Natural killer cell (primary cell): ENCODE measurements at regions not wholly inside any gene's neighbourhood (a gene's known extent, or its start where the extent isn't known, plus 50 kb on each side); places are given as distances from the start of the nearest gene placed in this dataset.

Source experiments
- ATAC-seq, 3 donors: fragments of 150-1000 bp in 2 of 3; fragments of 200-7000 bp in 1 of 3; cut with Tn5 transposase; 1 replicate in 1 of 3; 2 replicates in 2 of 3; pipeline ENCODE4 v1.10.0; 2021; ENCODE audit warnings: mild to moderate bottlenecking in 2 of 3, moderate library complexity in 2 of 3
- DNase-seq, 2 donors: peaks; one replicate each; pipeline versions ENCODE4 v3.0.0 to v3.0.0-alpha.2; 2013 to 2021; ENCODE audit warnings: mixed read lengths in 1 of 2
- H3K27ac ChIP-seq: one replicate; pipeline ENCODE4 v1.5.1; 2013; ENCODE audit warnings: mild to moderate bottlenecking, low read length
- H3K27me3 ChIP-seq: one replicate; pipeline ENCODE4 v1.6.1; 2013; ENCODE audit warnings: low read length; ENCODE audit not compliant: control insufficient read depth, insufficient read depth
- H3K36me3 ChIP-seq: one replicate; pipeline ENCODE4 v1.6.1; 2013; ENCODE audit warnings: low read length; ENCODE audit not compliant: control insufficient read depth, insufficient read depth
- H3K4me1 ChIP-seq: one replicate; pipeline ENCODE4 v1.6.1; 2013; ENCODE audit warnings: low read length; ENCODE audit not compliant: control insufficient read depth, insufficient read depth
- H3K4me3 ChIP-seq: one replicate; pipeline ENCODE4 v1.5.1; 2013; ENCODE audit warnings: low read length
- H3K9me3 ChIP-seq: one replicate; pipeline ENCODE4 v1.6.1; 2013; ENCODE audit warnings: low read length; ENCODE audit not compliant: control insufficient read depth, insufficient read depth
- H3K27ac Mint-ChIP-seq, 2 donors: one replicate each; pipeline ENCODE4 v1.8.0; 2022; ENCODE audit warnings: mild to moderate bottlenecking in 2 of 2, mixed read lengths in 2 of 2, moderate library complexity in 1 of 2
- H3K27me3 Mint-ChIP-seq, 2 donors: one replicate each; pipeline ENCODE4 v1.8.0; 2022; ENCODE audit warnings: low read depth in 2 of 2, mixed read lengths in 2 of 2
- H3K36me3 Mint-ChIP-seq: one replicate; pipeline ENCODE4 v1.8.0; 2022; ENCODE audit warnings: mixed read lengths
- H3K4me1 Mint-ChIP-seq, 2 donors: one replicate each; pipeline ENCODE4 v1.8.0; 2022; ENCODE audit warnings: mixed read lengths in 2 of 2
- H3K4me3 Mint-ChIP-seq: one replicate; pipeline ENCODE4 v1.8.0; 2022; ENCODE audit warnings: mild to moderate bottlenecking, moderate library complexity, mixed read lengths
- H3K9me3 Mint-ChIP-seq, 2 donors: one replicate each; pipeline ENCODE4 v1.8.0; 2022; ENCODE audit warnings: mixed read lengths in 2 of 2
- WGBS: methylation state at CpG from one replicate; pipeline ENCODE4 v1.1.7; 2013; ENCODE audit warnings: missing lambda C conversion rate; ENCODE audit not compliant: insufficient coverage; 5-methylcytosine and 5-hydroxymethylcytosine counted together
- intact Hi-C: fragments of 100-400 bp; cut with micrococcal nuclease; formaldehyde crosslinking; loops from one replicate; pipeline ENCODE4 v1.14.2; 2022
- TF ChIP-seq, protein P1 (sequence below): fragments of 200-600 bp; IDR thresholded peaks from one replicate; pipeline ENCODE4 v1.8.0; 2022; ENCODE audit warnings: antibody characterized with exemption

DNA sequence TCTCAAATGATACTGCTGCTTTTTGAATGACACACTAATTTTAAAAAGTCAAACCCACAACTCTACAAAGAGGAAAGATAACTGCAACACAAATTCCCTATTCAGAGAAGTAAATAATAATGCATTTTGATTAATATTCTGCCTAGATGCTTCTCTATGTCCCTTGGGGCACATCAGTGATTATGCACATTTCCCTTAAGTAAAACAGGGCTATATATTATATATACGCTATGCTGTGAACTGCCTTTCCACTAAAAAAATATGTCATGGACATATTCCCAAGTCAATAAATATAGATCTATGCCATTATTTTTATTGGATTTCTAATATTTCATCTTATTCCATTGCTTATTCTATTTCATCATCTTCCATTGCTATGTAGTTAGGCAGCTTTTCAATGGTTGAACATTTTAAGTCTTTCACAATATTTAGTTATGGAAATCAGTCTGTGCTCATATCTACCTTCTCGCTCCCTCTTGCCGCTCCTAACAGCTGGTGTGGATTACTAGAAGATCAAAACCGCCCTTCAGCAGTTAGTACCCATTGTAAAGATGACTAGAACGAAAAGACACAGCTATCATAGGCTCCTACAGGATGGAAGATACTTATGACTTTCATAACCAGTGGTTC, 468.2 kb upstream of the GOT2 start:
- H3K4me3 Mint-ChIP-seq = no peak overlapping the region
- peaks cover 0 to under 1% of the 10 kb centered on the region in 2 donors for H3K9me3 Mint-ChIP-seq
- Histone ChIP-seq H3K36me3 (no peaks in the 10 kb centered on the region), H3K4me1 (no peaks in the 10 kb centered on the region), H3K9me3 (no peaks in the 10 kb centered on the region), H3K27ac (no peak overlapping the region), H3K4me3 (no peak overlapping the region), H3K27me3 (no peaks in the 10 kb centered on the region)
- H3K36me3 Mint-ChIP-seq = no peaks in the 10 kb centered on the region
- H3K4me1 Mint-ChIP-seq = no peaks in the 10 kb centered on the region
- 100% methylated on average over 3 of the region's 5 CpGs for WGBS
- ATAC-seq = no peak
- intact Hi-C loops = no loop called here
- no peaks in the 10 kb centered on the region for H3K27me3 Mint-ChIP-seq
- H3K27ac Mint-ChIP-seq = no peak overlapping the region
- TF ChIP-seq, protein P1, sequence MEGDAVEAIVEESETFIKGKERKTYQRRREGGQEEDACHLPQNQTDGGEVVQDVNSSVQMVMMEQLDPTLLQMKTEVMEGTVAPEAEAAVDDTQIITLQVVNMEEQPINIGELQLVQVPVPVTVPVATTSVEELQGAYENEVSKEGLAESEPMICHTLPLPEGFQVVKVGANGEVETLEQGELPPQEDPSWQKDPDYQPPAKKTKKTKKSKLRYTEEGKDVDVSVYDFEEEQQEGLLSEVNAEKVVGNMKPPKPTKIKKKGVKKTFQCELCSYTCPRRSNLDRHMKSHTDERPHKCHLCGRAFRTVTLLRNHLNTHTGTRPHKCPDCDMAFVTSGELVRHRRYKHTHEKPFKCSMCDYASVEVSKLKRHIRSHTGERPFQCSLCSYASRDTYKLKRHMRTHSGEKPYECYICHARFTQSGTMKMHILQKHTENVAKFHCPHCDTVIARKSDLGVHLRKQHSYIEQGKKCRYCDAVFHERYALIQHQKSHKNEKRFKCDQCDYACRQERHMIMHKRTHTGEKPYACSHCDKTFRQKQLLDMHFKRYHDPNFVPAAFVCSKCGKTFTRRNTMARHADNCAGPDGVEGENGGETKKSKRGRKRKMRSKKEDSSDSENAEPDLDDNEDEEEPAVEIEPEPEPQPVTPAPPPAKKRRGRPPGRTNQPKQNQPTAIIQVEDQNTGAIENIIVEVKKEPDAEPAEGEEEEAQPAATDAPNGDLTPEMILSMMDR = no peak
- no peak for DNase-seq

DNA sequence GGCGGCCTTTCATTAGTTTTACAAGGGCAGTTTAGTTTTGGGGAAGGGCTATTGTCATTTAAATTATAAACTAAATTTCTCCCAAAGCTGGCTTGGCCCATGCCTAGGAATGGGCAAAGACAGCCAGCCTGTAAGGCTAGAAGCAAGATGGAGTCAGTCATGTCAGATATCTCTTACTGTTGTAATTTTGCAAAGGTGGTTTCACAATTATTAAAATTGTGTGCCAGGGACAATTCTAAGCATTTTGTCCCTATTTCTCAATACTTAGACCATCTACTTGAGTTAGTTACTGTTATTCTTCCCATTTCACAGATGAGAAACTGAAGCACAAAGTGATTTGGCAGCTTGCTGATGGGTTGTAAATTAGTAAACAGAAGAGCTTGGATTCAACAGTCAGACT, 467.7 kb upstream of the GOT2 start:
- WGBS = no CpG with 5 or more reads among the region's 1 CpG
- TF ChIP-seq, protein P1 = no peak
- DNase-seq = no peak

DNA sequence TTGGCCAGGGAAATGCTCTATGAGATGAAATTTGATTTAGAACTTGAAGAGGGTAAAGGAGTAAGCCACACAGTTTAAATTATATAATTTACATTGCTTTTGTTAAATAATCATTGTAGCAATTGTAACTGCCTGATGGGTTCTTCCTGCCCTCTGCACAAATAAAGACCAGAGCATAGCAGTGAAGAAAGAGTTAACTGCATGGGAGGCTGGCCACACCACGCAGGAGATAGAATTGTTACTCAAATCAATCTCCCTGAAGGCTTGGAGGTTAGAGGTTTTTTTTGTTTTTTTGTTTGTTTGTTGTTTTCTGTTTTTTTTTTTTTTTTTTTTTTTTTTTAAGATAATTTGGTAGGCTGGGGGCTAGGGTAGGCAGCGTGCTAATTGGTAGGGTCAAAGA, 467.0 kb upstream of the GOT2 start:
- WGBS = 67% methylated on average over 2 of the region's 2 CpGs
- Mint-ChIP-seq H3K4me1 (no peaks in the 10 kb centered on the region), H3K4me3 (no peak overlapping the region), H3K9me3 (no peaks in the 10 kb centered on the region), H3K27me3 (no peaks in the 10 kb centered on the region), H3K27ac (no peak overlapping the region), H3K36me3 (no peaks in the 10 kb centered on the region)
- no peaks in the 10 kb centered on the region for H3K27me3 ChIP-seq
- DNase-seq (no peak), ATAC-seq (no peak)
- TF ChIP-seq, protein P1 = no peak
- no peak overlapping the region for H3K27ac ChIP-seq
- H3K36me3 ChIP-seq = no peaks in the 10 kb centered on the region
- intact Hi-C loops = no loop called here
- no peak overlapping the region for H3K4me3 ChIP-seq
- no peaks in the 10 kb centered on the region for H3K4me1 ChIP-seq
- H3K9me3 ChIP-seq = no peaks in the 10 kb centered on the region

More for the DNA sequence above, 467.7 kb upstream of the GOT2 start:
- H3K27ac ChIP-seq = no peak overlapping the region
- H3K4me1 ChIP-seq = no peaks in the 10 kb centered on the region
- H3K36me3 ChIP-seq = no peaks in the 10 kb centered on the region
- H3K27me3 ChIP-seq = no peaks in the 10 kb centered on the region
- Mint-ChIP-seq H3K9me3 (no peaks in the 10 kb centered on the region), H3K27ac (no peak overlapping the region), H3K4me3 (no peak overlapping the region), H3K36me3 (no peaks in the 10 kb centered on the region), H3K27me3 (no peaks in the 10 kb centered on the region), H3K4me1 (no peaks in the 10 kb centered on the region)
- intact Hi-C loops = no loop called here
- no peaks in the 10 kb centered on the region for H3K9me3 ChIP-seq
- no peak for ATAC-seq
- H3K4me3 ChIP-seq = no peak overlapping the region

DNA sequence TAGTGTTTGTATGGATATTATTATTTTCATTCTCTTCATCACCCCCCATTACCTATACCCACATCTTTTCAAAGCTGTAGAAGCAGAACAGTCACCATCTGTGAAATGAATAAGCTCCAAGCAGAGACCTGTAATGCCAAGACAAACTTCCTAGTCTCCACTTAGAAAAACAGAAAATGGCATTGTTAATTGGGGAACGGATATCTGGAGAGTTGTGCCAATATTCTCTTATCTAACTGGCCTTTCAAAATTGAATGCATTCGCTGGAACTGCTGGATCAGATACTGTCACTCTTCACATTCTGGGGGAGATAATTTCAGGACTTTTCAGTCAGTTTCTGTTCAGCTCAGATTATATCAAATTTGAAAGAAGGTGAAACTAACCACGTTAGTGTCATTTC, 464.4 kb upstream of the GOT2 start:
- Histone ChIP-seq H3K4me1 (no peaks in the 10 kb centered on the region), H3K36me3 (no peaks in the 10 kb centered on the region), H3K4me3 (no peak overlapping the region), H3K27ac (no peak overlapping the region), H3K9me3 (no peaks in the 10 kb centered on the region), H3K27me3 (no peaks in the 10 kb centered on the region)
- peaks cover 0 to 3% of the 10 kb centered on the region in 2 donors for H3K9me3 Mint-ChIP-seq
- H3K4me1 Mint-ChIP-seq = no peaks in the 10 kb centered on the region
- ATAC-seq (no peak), DNase-seq (no peak)
- no peaks in the 10 kb centered on the region for H3K36me3 Mint-ChIP-seq
- TF ChIP-seq, protein P1 = no peak
- 80% methylated on average over 3 of the region's 3 CpGs for WGBS
- intact Hi-C loops = no loop called here
- no peak overlapping the region for H3K27ac Mint-ChIP-seq
- no peaks in the 10 kb centered on the region for H3K27me3 Mint-ChIP-seq
- H3K4me3 Mint-ChIP-seq = no peak overlapping the region
